ENCODE measurements at regions not wholly inside any gene's neighbourhood (a gene's known extent, or its start where the extent isn't known, plus 50 kb on each side); places are given as distances from the start of the nearest gene placed in this dataset.

DNA sequence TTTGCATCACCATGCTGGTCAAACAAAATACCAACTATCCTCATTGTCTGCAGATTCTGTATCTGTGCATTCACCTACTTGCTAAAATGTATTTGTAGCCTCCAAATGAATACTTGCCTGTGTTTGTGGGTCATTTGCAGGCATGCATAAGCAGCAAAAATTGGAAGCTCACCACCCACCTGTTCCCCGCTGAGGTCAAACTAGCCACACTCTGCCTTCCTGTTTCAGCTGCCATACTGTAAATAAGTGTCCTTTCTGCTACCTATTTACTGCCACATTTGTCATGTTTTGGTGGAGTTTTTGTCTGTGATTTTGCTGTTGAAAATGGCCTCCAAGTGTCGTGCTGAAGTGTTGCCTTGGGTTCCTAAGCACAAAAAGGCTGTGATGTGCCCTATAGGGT lies 50.0 kb upstream of the ACMSD start:
- no peak for TF ChIP-seq CTCF (conservative IDR thresholded peaks at IDR 0.05 in 1 of 2, IDR thresholded peaks at IDR 0.05 in 1 of 2; ENCODE audit: low read depth in 1 of 2, low read length in 2 of 2)
- TF ChIP-seq EZH2 (IDR thresholded peaks at IDR 0.05; ENCODE audit: low read length, missing control alignments): no peak
